ENCODE measurements at regions not wholly inside any gene's neighbourhood (a gene's known extent, or its start where the extent isn't known, plus 50 kb on each side); places are given as distances from the start of the nearest gene placed in this dataset.
"Not testable (repeated sequence)": the region's sequence is repeated elsewhere in the genome, so short reads cannot be mapped to it uniquely, and the experiment has no call there.

- H3K9me3 ChIP-seq; H3K27ac ChIP-seq; DNase-seq; H3K27me3 ChIP-seq; intact Hi-C loops (cut with DNase I); H3K4me3 ChIP-seq; H3K36me3 ChIP-seq: not testable (repeated sequence)
- H3K4me1 ChIP-seq, result peaks cover 0 to 15% (median 0%) of the 10 kb centered on the region in 3 donors
- no CpG with 5 or more reads among the region's 16 CpGs for WGBS, 2 donors
Observed at GRCh38 chr16:29218171-29218570, 188.3 kb downstream of the NPIPB11 start.

- H3K36me3 ChIP-seq; H3K27me3 ChIP-seq; intact Hi-C loops (cut with DNase I); H3K4me3 ChIP-seq; H3K9me3 ChIP-seq; H3K27ac ChIP-seq; DNase-seq: not testable (repeated sequence)
- WGBS, 2 donors, result 80 to 91% methylated on average over 1 to 15 of the region's 16 CpGs
- peaks cover 0 to 15% (median 0%) of the 10 kb centered on the region in 3 donors for H3K4me1 ChIP-seq
Observed at GRCh38 chr16:29217752-29218126, 188.8 kb downstream of the NPIPB11 start.

- intact Hi-C loops (cut with DNase I); H3K4me3 ChIP-seq; H3K27ac ChIP-seq; H3K27me3 ChIP-seq; DNase-seq; H3K9me3 ChIP-seq; H3K36me3 ChIP-seq: not testable (repeated sequence)
- WGBS, 2 donors, result 80 to 93% methylated on average over 17 to 22 of the region's 22 CpGs
- peaks cover 0 to 15% (median 0%) of the 10 kb centered on the region in 3 donors for H3K4me1 ChIP-seq
Observed at GRCh38 chr16:29217104-29217751, 189.3 kb downstream of the NPIPB11 start.

GRCh38 chr16:29213770-29214169 lies 192.7 kb downstream of the NPIPB11 start:
- H3K36me3 ChIP-seq; H3K27ac ChIP-seq; DNase-seq; H3K4me1 ChIP-seq; H3K4me3 ChIP-seq; intact Hi-C loops (cut with DNase I); H3K9me3 ChIP-seq; H3K27me3 ChIP-seq: not testable (repeated sequence)
- WGBS, 2 donors, result 44 to 66% methylated on average over 3 of the region's 3 CpGs

- H3K4me1 ChIP-seq; H3K27ac ChIP-seq; H3K4me3 ChIP-seq; intact Hi-C loops (cut with DNase I); H3K9me3 ChIP-seq; H3K36me3 ChIP-seq; DNase-seq; H3K27me3 ChIP-seq: not testable (repeated sequence)
- 77 to 80% methylated on average over 1 to 4 of the region's 6 CpGs for WGBS, 2 donors
Observed at GRCh38 chr16:29213251-29213650, 193.3 kb downstream of the NPIPB11 start.

GRCh38 chr16:29212084-29213027 lies 194.2 kb downstream of the NPIPB11 start:
- intact Hi-C loops (cut with DNase I); H3K27me3 ChIP-seq; H3K27ac ChIP-seq; H3K4me3 ChIP-seq; H3K9me3 ChIP-seq; H3K4me1 ChIP-seq; H3K36me3 ChIP-seq; DNase-seq: not testable (repeated sequence)
- WGBS, 2 donors, result 87 to 92% methylated on average over 17 to 20 of the region's 21 CpGs

- H3K4me3 ChIP-seq; H3K9me3 ChIP-seq; H3K36me3 ChIP-seq; H3K27ac ChIP-seq; intact Hi-C loops (cut with DNase I); H3K4me1 ChIP-seq; DNase-seq; H3K27me3 ChIP-seq: not testable (repeated sequence)
- 81 to 87% methylated on average over 10 to 12 of the region's 12 CpGs for whole genome bisulfite sequencing, 2 donors
Observed at GRCh38 chr16:29211456-29211855, 195.1 kb downstream of the NPIPB11 start.

- WGBS, 2 donors, result 92 to 94% methylated on average over 10 to 13 of the region's 25 CpGs
- H3K4me3 ChIP-seq; H3K4me1 ChIP-seq; H3K36me3 ChIP-seq; H3K27ac ChIP-seq; intact Hi-C loops (cut with DNase I); DNase-seq; H3K27me3 ChIP-seq; H3K9me3 ChIP-seq: not testable (repeated sequence)
Observed at GRCh38 chr16:29210299-29211150, 196.0 kb downstream of the NPIPB11 start.

GRCh38 chr16:29206120-29206519 lies 200.4 kb downstream of the NPIPB11 start:
- H3K27ac ChIP-seq; H3K27me3 ChIP-seq; H3K4me3 ChIP-seq; intact Hi-C loops (cut with DNase I); H3K9me3 ChIP-seq; H3K36me3 ChIP-seq; DNase-seq: not testable (repeated sequence)
- H3K4me1 ChIP-seq, result peaks cover 0 to 36% (median 5%) of the 10 kb centered on the region in 3 donors
- 64 to 75% methylated on average over 3 of the region's 3 CpGs for WGBS, 2 donors

- DNase-seq; H3K9me3 ChIP-seq; intact Hi-C loops (cut with DNase I); H3K27ac ChIP-seq; H3K27me3 ChIP-seq; H3K36me3 ChIP-seq; H3K4me3 ChIP-seq: not testable (repeated sequence)
- peaks cover 0 to 45% (median 5%) of the 10 kb centered on the region in 3 donors for H3K4me1 ChIP-seq
- 89 to 100% methylated on average over 2 of the region's 2 CpGs for WGBS, 2 donors
Observed at GRCh38 chr16:29205151-29205550, 201.4 kb downstream of the NPIPB11 start.

All from esophagus squamous epithelium (tissue), 5 donors.